GM13976 (cell line): ENCODE measurements at regions not wholly inside any gene's neighbourhood (a gene's known extent, or its start where the extent isn't known, plus 50 kb on each side); places are given as distances from the start of the nearest gene placed in this dataset.

Experiments used
- DNase-seq: peaks from one replicate; pipeline ENCODE4 v3.0.0; 2012; ENCODE audit warnings: low spot score
- in situ Hi-C: fragments of 300-500 bp; cut with MboI; formaldehyde crosslinking; loops from one replicate; pipeline ENCODE4 v1.12.0; 2022; ENCODE audit warnings: low sequenced_read_pairs, mixed read lengths, inconsistent platforms; ENCODE audit not compliant: unreplicated experiment
- TF ChIP-seq, protein P1 (sequence below): IDR thresholded peaks from 2 replicates; pipeline ENCODE4 v1.5.1; 2012; ENCODE audit warnings: borderline replicate concordance, mild to moderate bottlenecking; ENCODE audit not compliant: insufficient read depth; ENCODE audit errors: extremely low read depth, missing control alignments, control extremely low read depth

DNA sequence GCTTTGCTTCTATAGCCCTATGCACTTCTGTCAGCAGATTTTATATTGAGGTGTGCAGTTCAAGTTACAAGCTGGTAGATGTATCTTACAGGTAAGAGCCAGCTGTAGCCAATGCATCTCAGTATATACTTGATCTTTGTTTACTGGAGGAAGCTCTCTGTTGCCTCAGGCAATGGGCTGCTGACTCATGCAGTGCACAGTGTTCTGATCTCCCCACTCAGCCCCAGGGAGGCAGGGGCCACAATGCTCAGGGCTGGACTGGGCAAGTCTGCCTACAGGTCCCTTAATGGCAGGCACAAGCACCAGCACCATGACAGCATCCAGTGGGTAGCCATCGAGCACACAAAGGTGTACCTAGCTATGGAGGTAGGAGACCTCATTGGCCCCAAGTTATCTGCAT lies 178.8 kb upstream of the CDH10 start:
- DNase-seq: no peak
- TF ChIP-seq, protein P1, sequence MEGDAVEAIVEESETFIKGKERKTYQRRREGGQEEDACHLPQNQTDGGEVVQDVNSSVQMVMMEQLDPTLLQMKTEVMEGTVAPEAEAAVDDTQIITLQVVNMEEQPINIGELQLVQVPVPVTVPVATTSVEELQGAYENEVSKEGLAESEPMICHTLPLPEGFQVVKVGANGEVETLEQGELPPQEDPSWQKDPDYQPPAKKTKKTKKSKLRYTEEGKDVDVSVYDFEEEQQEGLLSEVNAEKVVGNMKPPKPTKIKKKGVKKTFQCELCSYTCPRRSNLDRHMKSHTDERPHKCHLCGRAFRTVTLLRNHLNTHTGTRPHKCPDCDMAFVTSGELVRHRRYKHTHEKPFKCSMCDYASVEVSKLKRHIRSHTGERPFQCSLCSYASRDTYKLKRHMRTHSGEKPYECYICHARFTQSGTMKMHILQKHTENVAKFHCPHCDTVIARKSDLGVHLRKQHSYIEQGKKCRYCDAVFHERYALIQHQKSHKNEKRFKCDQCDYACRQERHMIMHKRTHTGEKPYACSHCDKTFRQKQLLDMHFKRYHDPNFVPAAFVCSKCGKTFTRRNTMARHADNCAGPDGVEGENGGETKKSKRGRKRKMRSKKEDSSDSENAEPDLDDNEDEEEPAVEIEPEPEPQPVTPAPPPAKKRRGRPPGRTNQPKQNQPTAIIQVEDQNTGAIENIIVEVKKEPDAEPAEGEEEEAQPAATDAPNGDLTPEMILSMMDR: no peak
- in situ Hi-C loops: no loop called here

DNA sequence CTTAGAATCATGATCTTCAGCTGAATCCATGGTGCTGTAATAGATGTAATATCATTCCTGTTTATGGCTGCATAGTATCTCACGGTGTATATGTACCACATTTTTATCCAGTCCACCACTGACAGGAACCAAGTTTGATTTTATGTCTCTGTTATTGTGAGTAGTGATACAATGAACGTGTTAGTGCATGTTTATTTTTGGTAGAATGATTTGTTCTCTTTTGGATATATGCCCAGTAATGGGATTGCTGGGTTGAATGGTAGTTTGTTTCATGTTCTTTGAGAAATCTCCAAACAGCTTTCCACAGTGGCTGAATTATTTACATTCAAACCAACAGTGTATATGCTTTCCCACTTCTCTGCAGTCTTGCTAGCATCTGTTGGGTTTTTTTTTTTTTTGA lies 175.1 kb upstream of the CDH10 start:
- TF ChIP-seq, protein P1: no peak
- in situ Hi-C loops: no loop called here
- no peak for DNase-seq

DNA sequence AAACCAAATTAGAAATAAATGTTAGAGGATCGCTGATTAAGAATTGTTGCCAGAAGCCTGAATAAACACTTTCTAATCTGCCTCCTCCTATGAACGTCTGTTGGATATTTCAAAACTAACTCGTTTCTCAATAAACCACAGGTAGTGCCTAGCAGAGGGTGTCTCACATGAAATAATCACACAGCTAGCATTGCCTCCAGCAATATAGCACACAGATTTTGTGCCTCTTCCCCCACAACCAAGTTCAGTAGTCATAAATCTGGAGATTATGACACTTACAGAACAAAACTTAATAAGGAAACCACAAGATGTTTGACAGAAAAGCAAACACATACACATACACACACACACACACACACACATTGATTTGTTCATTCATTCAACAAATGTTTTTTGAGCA lies 173.2 kb upstream of the CDH10 start:
- TF ChIP-seq, protein P1: no peak
- DNase-seq: no peak
- in situ Hi-C loops: no loop called here

DNA sequence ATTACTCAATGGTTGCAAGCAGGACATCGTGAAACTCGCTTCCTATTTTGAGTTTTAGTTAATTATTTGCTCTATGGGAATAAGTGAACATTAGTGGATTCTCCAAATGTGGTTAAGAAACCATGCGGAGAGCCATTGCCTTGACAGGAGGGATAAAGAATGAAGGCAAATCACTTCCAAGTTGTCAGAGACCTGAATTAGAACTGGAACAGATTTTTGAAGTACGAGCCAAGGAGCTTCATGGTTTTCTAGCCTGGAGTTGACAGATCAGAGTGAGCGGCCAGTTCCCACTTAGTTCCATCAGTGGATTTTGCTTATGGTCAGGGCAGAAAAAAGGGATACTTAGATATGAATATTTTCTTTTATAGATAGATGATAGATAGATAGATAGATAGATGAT lies 171.4 kb upstream of the CDH10 start:
- no peak for DNase-seq
- TF ChIP-seq, protein P1: no peak
- in situ Hi-C loops: no loop called here

DNA sequence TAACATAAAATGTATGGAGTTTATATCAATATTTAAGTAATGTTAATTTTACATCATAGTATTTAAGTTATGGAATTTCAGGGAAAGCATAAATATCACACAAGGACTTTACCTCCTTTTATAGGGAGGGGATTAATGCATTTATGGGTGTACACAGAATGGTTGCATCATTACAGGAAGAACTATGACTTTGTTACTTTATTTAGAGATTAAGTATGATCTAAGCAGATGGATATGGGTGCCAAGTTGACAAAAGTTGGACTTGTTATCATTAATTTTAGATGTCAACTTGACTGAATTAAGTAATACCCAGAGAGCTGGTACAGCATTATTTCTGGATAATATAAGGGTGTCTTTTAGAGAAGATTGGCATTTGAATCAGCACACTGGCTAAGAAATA lies 160.5 kb upstream of the CDH10 start:
- in situ Hi-C loops: no loop called here
- no peak for DNase-seq
- TF ChIP-seq, protein P1: no peak

GRCh38 chr5:24804221-24804681 lies 159.5 kb upstream of the CDH10 start:
- no peak for DNase-seq
- in situ Hi-C loops: no loop called here
- TF ChIP-seq, protein P1: no peak

GRCh38 chr5:24791326-24791725 lies 146.5 kb upstream of the CDH10 start:
- DNase-seq: no peak
- TF ChIP-seq, protein P1: no peak
- in situ Hi-C loops: no loop called here
